GM23338 (cell line): ENCODE measurements at regions not wholly inside any gene's neighbourhood (a gene's known extent, or its start where the extent isn't known, plus 50 kb on each side); places are given as distances from the start of the nearest gene placed in this dataset.

ENCODE experiments used
- CREB1 ChIP-seq: fragments of 250-450 bp; sonication (Bioruptor Pico); IDR thresholded peaks from 2 replicates; pipeline ENCODE4 v1.5.0; 2020; ENCODE audit warnings: low read depth, mild to moderate bottlenecking, moderate library complexity
- CTCF ChIP-seq, 2 experiments: fragments of 200-600 bp in 1 of 2; sonication (generic) in 1 of 2; conservative IDR thresholded peaks; 2 replicates each; pipeline versions ENCODE4 v1.5.1 to v1.6.1; 2016 to 2017; ENCODE audit warnings: antibody characterized with exemption in 2 of 2, low read depth in 2 of 2, mild to moderate bottlenecking in 2 of 2, moderate library complexity in 1 of 2
- ETS1 ChIP-seq: IDR thresholded peaks from 2 replicates; pipeline ENCODE4 v1.6.1; 2016; ENCODE audit warnings: antibody characterized with exemption
- EZH2 ChIP-seq: fragments of 200-600 bp; sonication (generic); IDR thresholded peaks from one replicate; pipeline ENCODE4 v1.8.0; 2017; ENCODE audit warnings: antibody characterized with exemption, mild to moderate bottlenecking, low read depth; ENCODE audit not compliant: unreplicated experiment
- EZH2phosphoT487 ChIP-seq: fragments of 200-600 bp; sonication (generic); IDR thresholded peaks from one replicate; pipeline ENCODE4 v1.8.1; 2018; ENCODE audit warnings: antibody characterized with exemption; ENCODE audit not compliant: unreplicated experiment
- JUNB ChIP-seq: IDR thresholded peaks from one replicate; pipeline ENCODE4 v1.6.1; 2016; ENCODE audit warnings: antibody characterized with exemption; ENCODE audit not compliant: unreplicated experiment
- NANOG ChIP-seq: IDR thresholded peaks from 2 replicates; pipeline ENCODE4 v1.6.1; 2016; ENCODE audit warnings: antibody characterized with exemption, borderline replicate concordance
- POLR2AphosphoS5 ChIP-seq: IDR thresholded peaks from 2 replicates; pipeline ENCODE4 v1.6.1; 2016; ENCODE audit warnings: antibody characterized with exemption, low read depth
- REST ChIP-seq: IDR thresholded peaks from one replicate; pipeline ENCODE4 v1.6.1; 2018; ENCODE audit warnings: antibody characterized with exemption; ENCODE audit not compliant: unreplicated experiment
- ZNF114 ChIP-seq: fragments of 250-450 bp; sonication (Bioruptor Pico); IDR thresholded peaks from 2 replicates; pipeline ENCODE4 v1.5.0; 2020; ENCODE audit warnings: mild to moderate bottlenecking, moderate library complexity

GRCh38 chr5:15069407-15069905 lies 197.9 kb upstream of the ANKH start:
- TF ChIP-seq CTCF (conservative IDR thresholded peaks at IDR 0.05; ENCODE audit: low read depth in 2 of 2) (no peak), JUNB (no peak), REST (no peak), POLR2AphosphoS5 (no peak), EZH2 (no peak), ETS1 (no peak), NANOG (no peak), CREB1 (CRISPR knock-in tag) (no peak), ZNF114 (CRISPR knock-in tag) (no peak), EZH2phosphoT487 (no peak)
